Loucy (cell line): ENCODE measurements at regions not wholly inside any gene's neighbourhood (a gene's known extent, or its start where the extent isn't known, plus 50 kb on each side); places are given as distances from the start of the nearest gene placed in this dataset.

Experiments
- CTCF ChIP-seq: fragments of 200-600 bp; sonication (generic); conservative IDR thresholded peaks from 2 replicates; pipeline ENCODE4 v1.5.1; 2014; ENCODE audit warnings: mild to moderate bottlenecking, antibody characterized with exemption, low read length
- EZH2phosphoT487 ChIP-seq: fragments of 200-600 bp; IDR thresholded peaks from 2 replicates; pipeline ENCODE4 v1.6.1; 2018; ENCODE audit warnings: antibody characterized with exemption, mild to moderate bottlenecking, moderate library complexity, borderline replicate concordance

GRCh38 chr2:129778584-129778877 is 200.9 kb upstream of the RAB6C start:
- TF ChIP-seq CTCF (no peak), EZH2phosphoT487 (no peak)
